ENCODE measurements at regions not wholly inside any gene's neighbourhood (a gene's known extent, or its start where the extent isn't known, plus 50 kb on each side); places are given as distances from the start of the nearest gene placed in this dataset.

DNA sequence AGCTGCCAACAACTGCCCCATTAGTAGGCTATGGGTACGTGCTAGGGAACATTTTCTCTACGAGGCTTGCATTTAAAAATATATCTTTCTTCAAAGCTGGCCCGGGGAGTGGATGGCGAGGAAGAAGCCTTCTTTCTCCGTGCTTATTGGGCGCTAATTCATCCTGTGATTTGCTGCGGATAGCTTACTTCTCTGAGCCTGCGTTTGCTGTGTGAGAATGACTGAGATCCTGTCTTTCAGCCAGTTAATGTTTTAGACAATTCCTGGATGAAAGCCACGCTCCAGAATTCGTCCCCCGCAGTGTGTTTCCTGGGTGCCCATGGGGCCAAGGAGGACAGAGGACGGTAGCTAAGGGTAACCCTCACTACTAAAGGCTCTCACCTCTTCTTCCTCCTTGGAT is 57.8 kb upstream of the TARBP1 start:
- no peak for DNase-seq (ENCODE audit: low read depth, low spot score)

DNA sequence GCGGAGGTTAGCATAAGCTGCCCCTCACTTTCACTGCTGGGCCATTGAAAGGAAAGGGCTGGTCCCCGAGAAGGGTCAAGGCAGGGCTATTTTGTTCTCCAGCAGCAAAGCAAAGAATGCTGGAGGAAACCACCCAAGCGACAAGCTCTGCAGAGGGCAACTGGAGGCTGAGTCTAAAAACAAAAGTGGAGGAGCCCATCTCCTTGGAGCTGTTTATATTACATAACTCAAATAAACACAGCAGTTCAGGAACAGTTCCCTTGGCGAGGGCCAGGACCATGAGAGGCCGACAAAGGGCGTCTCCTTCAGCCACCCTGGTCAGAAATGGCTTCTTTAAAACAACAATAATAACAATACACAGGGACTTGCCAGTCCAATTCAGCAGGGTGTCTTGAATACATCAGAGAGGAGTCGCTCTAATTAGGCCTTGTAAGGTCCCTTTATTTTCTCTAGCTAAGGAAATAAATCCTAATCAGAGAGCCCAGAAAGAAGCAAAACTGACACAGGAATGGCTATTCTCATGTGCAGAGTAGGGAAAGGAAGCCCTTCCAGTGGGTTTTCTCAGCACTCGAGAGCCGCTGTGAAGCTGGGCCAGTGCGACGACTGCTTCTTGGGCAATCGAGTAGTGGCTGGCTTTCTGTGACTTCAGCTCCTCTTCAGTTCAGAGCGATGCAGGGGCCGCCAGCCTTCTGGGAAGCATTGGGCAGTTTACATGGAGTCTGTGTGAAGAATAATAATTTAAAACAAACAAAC is 57.0 kb upstream of the TARBP1 start:
- no peak for DNase-seq (ENCODE audit: low read depth, low spot score)

DNA sequence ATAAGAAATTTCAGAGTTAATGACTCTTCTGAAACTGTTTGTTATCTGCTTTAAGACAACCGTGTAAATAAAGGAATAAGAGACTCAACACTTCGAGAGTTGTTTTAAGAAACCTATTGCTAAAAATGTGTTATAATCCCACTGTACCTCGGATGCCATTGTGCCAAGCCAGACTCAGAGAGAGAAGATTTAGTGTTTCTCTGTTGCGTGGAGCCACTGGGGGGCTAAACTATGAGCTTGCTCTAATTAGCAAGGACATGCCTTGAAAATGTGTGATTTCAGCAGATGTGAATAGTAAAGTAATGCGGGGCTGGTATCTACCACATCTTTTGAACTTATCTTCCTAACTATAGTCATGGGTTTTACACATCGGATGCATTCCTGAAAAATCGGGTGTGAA is 56.2 kb upstream of the TARBP1 start:
- DNase-seq (ENCODE audit: low read depth, low spot score) = no peak

- no peak for DNase-seq (ENCODE audit: low read depth, low spot score)
Measured at GRCh38 chr1:234533975-234534876, 55.2 kb upstream of the TARBP1 start.

- DNase-seq (ENCODE audit: low read depth, low spot score) = no peak
Measured at GRCh38 chr1:234533034-234533891, 54.3 kb upstream of the TARBP1 start.

DNA sequence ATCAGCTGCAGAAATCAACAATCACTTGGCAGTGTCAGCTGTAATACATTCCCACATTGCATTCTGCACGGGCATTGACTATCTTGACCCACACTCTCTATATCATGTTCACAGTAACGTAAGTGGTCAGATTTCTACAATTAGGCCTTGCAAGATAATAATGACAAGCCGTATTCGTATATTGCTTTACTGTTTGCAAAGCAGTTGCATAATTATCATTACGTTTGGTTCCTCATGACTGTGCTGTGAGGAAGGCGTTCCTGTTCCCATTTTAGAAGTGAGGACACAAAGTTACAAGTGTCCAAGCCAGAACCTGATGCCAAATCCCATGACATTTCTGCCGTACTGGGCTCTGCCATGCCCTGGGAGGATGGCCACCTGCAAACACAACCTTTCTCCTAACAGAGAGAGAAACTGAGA is 53.5 kb upstream of the TARBP1 start:
- DNase-seq (ENCODE audit: low read depth, low spot score) = no peak

DNA sequence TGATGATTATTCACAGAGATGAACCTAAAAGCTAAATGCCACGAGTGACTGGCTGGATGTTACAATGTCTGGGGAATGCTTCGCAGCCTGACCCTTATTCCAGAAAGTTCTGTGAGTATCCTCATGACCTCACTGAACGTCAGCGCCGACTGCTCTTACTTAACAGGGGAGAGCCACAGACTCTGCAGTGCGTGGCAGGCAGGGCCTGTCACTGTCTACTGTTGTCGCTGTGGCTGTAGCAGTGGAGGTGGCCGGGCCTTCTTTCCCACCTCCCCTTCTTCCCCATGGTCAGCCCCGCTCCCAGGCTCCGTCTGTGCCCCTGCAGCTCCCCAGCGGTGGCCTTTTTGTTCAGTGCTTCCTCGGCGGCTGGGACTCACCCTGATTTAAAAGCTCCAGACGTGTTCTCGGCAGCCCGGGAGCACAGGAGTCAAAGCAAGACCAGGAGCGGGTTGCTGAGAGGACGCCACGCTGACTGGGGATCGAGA is 52.2 kb upstream of the TARBP1 start:
- no peak for DNase-seq (ENCODE audit: low read depth, low spot score)

- DNase-seq (ENCODE audit: low read depth, low spot score) = no peak
Measured at GRCh38 chr1:234530672-234531071, 51.7 kb upstream of the TARBP1 start.

DNA sequence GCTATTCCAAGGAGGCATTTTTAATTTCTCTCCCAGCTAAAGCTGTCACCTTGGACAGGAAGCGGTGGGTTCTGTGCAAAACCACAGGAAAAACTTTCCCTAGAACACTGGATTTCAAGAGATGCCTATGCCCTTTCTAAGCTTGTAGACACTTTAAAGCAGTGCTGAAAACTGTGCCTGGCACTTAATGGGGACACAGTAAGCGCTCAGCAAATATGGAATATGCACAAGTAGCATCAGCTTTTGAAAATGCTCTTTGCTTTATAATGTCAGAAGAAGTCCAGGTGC is 50.9 kb upstream of the TARBP1 start:
- DNase-seq (ENCODE audit: low read depth, low spot score) = no peak

DNA sequence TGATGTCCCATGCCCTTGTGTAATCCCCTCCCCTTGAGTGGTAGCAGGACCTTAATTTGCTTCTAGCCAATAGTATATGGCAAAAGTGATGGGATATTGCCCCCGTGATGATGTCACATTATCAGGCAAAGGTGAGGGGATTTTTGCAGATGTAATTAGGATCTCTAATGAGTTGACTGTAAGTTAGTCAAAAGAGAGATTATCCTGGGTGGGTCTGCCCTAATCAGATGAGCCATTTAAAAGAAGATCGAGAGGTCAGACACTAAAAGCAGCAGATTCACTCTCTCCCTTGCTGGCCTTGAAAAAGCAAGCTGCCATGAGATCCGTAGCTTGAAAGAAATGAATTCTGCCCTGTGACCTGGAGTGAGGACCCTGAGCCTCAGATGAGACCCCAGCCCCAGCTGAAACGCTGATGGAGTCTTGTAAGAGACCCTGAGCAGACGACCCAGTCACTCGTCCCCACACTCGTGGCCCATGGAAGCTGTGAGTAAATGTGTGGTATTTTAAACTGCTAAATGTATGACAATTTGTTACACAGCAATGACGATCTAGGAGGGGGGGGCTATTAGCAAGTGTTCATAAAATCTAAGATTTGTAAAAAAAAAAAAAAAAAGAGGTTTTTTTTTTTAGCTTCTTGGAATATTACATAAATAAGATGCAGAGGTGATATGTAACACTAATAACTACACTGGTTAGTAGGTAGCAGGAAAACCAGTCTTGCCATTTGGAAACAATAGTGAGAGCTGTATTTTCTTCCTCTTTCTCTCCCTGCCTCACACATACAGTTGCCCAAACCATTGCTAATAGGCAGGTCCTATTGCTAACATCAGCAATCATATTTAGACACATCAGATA is 50.3 kb upstream of the TARBP1 start:
- no peak for DNase-seq (ENCODE audit: low read depth, low spot score)
